ENCODE measurements at regions not wholly inside any gene's neighbourhood (a gene's known extent, or its start where the extent isn't known, plus 50 kb on each side); places are given as distances from the start of the nearest gene placed in this dataset.

DNA sequence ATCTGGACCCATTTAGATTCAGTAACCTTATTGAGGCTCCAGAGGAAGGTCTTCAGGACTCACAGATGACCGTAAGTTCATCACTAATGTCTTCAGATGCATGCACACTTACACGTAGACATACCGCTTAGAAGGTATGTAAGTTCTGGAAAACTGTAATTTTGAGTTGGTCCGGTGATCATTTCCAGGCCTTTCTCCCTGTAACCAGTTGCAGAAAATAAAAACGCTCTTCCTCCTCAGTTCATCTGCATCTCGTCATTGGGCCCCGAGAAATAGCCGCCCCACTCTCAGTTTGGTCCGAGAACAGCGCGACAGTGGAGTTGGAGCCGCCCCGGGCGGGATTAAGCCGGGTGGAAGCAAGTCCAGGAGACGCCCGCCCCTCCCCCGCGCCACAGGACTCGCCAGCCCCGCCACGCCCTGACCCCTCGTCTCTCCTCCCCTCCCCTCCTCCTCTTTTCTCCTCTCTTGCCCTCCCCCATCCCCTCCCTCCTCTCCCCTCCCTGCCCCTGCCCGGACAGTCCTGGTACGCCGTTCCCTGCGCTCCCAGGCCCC, 83.7 kb downstream of the TNFAIP2 start:
- Mint-ChIP-seq H3K36me3 (ENCODE audit: insufficient read depth, unreplicated experiment) (no peaks in the 10 kb centered on the region), H3K4me3 (ENCODE audit: unreplicated experiment) (no peak overlapping the region), H3K27me3 (ENCODE audit: insufficient read depth, unreplicated experiment) (no peaks in the 10 kb centered on the region), H3K4me1 (ENCODE audit: low read depth, unreplicated experiment) (no peaks in the 10 kb centered on the region), H3K9me3 (ENCODE audit: unreplicated experiment) (peaks cover 10% of the 10 kb centered on the region), H3K27ac (ENCODE audit: unreplicated experiment) (no peak overlapping the region)
- CTCF ChIA-PET: no interaction called here
- no peaks in the 10 kb centered on the region for H3K4me1 ChIP-seq
- no peak overlapping the region for H3K4me3 ChIP-seq (ENCODE audit: low read depth, low read length)
- no peak for DNase-seq
- no peaks in the 10 kb centered on the region for H3K36me3 ChIP-seq (ENCODE audit: control insufficient read depth, insufficient read depth, low read length)
- no TSS peak for BruUV-seq (replicated peaks)
- POLR2A ChIA-PET: no interaction called here
- TF ChIP-seq, protein P1, sequence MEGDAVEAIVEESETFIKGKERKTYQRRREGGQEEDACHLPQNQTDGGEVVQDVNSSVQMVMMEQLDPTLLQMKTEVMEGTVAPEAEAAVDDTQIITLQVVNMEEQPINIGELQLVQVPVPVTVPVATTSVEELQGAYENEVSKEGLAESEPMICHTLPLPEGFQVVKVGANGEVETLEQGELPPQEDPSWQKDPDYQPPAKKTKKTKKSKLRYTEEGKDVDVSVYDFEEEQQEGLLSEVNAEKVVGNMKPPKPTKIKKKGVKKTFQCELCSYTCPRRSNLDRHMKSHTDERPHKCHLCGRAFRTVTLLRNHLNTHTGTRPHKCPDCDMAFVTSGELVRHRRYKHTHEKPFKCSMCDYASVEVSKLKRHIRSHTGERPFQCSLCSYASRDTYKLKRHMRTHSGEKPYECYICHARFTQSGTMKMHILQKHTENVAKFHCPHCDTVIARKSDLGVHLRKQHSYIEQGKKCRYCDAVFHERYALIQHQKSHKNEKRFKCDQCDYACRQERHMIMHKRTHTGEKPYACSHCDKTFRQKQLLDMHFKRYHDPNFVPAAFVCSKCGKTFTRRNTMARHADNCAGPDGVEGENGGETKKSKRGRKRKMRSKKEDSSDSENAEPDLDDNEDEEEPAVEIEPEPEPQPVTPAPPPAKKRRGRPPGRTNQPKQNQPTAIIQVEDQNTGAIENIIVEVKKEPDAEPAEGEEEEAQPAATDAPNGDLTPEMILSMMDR (IDR thresholded peaks at IDR 0.05; ENCODE audit: insufficient read depth in 1 of 2, low read depth in 1 of 2, low read length in 1 of 2, severe bottlenecking in 1 of 2, unreplicated experiment in 1 of 2): no peak
- peaks cover 31% of the 10 kb centered on the region for H3K9me3 ChIP-seq
- H3K27me3 ChIP-seq (replicated peaks; ENCODE audit: control insufficient read depth, insufficient read depth, low read length): no peaks in the 10 kb centered on the region
- intact Hi-C loops (cut with micrococcal nuclease; ENCODE audit: unreplicated experiment): no loop called here

DNA sequence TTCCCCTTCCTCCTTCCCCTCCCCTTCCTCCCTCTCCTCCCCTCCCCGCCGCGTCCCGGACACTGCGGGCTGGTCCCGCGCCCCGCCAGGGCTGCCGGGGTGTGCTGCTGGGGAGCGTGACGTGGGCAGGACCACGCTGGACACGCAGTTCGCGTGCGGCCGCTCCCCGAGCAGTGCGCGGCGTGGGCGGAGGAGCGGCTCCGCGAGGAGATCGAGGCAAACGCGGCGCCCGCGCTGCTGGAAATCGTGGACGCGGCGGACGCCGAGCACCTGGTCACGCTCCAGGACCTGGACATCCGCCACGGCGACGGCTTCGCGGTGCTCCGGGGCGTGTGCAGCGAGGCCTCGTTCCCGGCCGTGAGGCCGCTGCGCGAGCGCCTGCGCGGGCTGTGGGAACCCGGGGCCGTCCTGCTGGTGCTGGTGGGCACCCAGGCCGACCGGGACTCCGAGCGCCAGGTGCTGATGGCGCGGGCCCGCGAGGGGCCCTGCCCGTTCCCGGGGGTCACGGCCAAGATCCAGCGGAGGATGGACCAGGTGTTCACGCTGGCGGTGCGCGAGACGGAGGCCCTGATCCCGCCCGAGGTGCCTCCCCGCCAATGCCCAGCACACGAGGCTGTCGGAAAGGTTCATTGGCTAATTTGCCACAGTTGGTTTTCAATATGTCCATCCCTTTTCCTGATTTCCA, 84.3 kb downstream of the TNFAIP2 start:
- no peak overlapping the region for H3K4me3 ChIP-seq (ENCODE audit: low read depth, low read length)
- CTCF ChIA-PET: no interaction called here

DNA sequence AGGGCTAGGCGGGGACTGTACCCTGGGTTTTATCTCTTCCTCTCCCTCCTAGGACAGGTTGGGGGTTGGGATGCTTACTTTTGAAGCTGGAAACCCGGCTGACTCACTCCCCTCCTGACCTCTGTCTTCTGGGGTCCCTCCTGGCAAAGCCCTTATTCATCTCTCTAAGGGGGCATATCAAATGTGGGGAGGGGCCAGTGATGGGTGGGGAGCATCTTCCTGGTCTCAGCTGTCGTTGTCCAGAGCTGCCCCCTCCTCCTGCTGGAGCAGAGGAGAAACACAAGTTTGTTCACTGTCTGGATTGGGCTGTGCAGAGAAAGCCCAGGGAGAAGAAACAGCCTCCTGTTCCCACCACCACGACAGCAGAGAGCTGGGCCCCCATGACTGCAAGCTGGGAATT, 85.8 kb downstream of the TNFAIP2 start:
- Mint-ChIP-seq H3K27me3 (ENCODE audit: insufficient read depth, unreplicated experiment) (no peaks in the 10 kb centered on the region), H3K4me3 (ENCODE audit: unreplicated experiment) (no peak overlapping the region), H3K36me3 (ENCODE audit: insufficient read depth, unreplicated experiment) (no peaks in the 10 kb centered on the region), H3K9me3 (ENCODE audit: unreplicated experiment) (peaks cover 4% of the 10 kb centered on the region), H3K4me1 (ENCODE audit: low read depth, unreplicated experiment) (no peaks in the 10 kb centered on the region), H3K27ac (ENCODE audit: unreplicated experiment) (no peak overlapping the region)
- ChIA-PET POLR2A (no interaction called here), CTCF (no interaction called here)
- intact Hi-C loops (cut with micrococcal nuclease; ENCODE audit: unreplicated experiment): no loop called here
- Histone ChIP-seq H3K9me3 (peaks cover 26% of the 10 kb centered on the region), H3K4me1 (peaks cover 9% of the 10 kb centered on the region), H3K27me3 (replicated peaks; ENCODE audit: control insufficient read depth, insufficient read depth, low read length) (no peaks in the 10 kb centered on the region), H3K36me3 (ENCODE audit: control insufficient read depth, insufficient read depth, low read length) (no peaks in the 10 kb centered on the region), H3K4me3 (ENCODE audit: low read depth, low read length) (no peak overlapping the region)
- no TSS peak for BruUV-seq (replicated peaks)
- TF ChIP-seq, protein P1 (IDR thresholded peaks at IDR 0.05; ENCODE audit: insufficient read depth in 1 of 2, low read depth in 1 of 2, low read length in 1 of 2, severe bottlenecking in 1 of 2, unreplicated experiment in 1 of 2): no peak
- no peak for DNase-seq

More for the DNA sequence above, 84.3 kb downstream of the TNFAIP2 start:
- intact Hi-C loops (cut with micrococcal nuclease; ENCODE audit: unreplicated experiment): no loop called here
- no peaks in the 10 kb centered on the region for H3K36me3 Mint-ChIP-seq (ENCODE audit: insufficient read depth, unreplicated experiment)
- H3K4me1 ChIP-seq: no peaks in the 10 kb centered on the region
- H3K27ac Mint-ChIP-seq (ENCODE audit: unreplicated experiment): no peak overlapping the region
- no peaks in the 10 kb centered on the region for H3K36me3 ChIP-seq (ENCODE audit: control insufficient read depth, insufficient read depth, low read length)
- H3K27me3 ChIP-seq (replicated peaks; ENCODE audit: control insufficient read depth, insufficient read depth, low read length): no peaks in the 10 kb centered on the region
- no peak overlapping the region for H3K4me3 Mint-ChIP-seq (ENCODE audit: unreplicated experiment)
- POLR2A ChIA-PET: no interaction called here
- BruUV-seq (replicated peaks): no TSS peak
- TF ChIP-seq, protein P1 (IDR thresholded peaks at IDR 0.05; ENCODE audit: insufficient read depth in 1 of 2, low read depth in 1 of 2, low read length in 1 of 2, severe bottlenecking in 1 of 2, unreplicated experiment in 1 of 2): no peak
- no peak for DNase-seq
- peaks cover 10% of the 10 kb centered on the region for H3K9me3 Mint-ChIP-seq (ENCODE audit: unreplicated experiment)
- no peaks in the 10 kb centered on the region for H3K27me3 Mint-ChIP-seq (ENCODE audit: insufficient read depth, unreplicated experiment)
- peaks cover 31% of the 10 kb centered on the region for H3K9me3 ChIP-seq
- H3K4me1 Mint-ChIP-seq (ENCODE audit: low read depth, unreplicated experiment): no peaks in the 10 kb centered on the region
